HepG2 (cell line): ENCODE measurements at regions not wholly inside any gene's neighbourhood (a gene's known extent, or its start where the extent isn't known, plus 50 kb on each side); places are given as distances from the start of the nearest gene placed in this dataset.

Experiments used
- ATAC-seq: fragments of 200-7000 bp; cut with Tn5 transposase; 3 replicates; pipeline ENCODE4 v1.9.1; 2020; ENCODE audit warnings: mild to moderate bottlenecking, moderate library complexity
- BruUV-seq: library from RNA; stranded (reverse); fragments of 400-500 nt; replicated peaks from 2 replicates; lab custom pipeline; 2021; lab: Mats Ljungman, UMichigan
- CTCF ChIA-PET: fragments of 300-600 bp; formaldehyde crosslinking; extraction: SDS; loops from one replicate; lab custom pipeline; 2021; ENCODE audit warnings: low total read pairs, inconsistent platforms, low intra/inter-chr PET ratio; lab: Yijun Ruan, JAX
- POLR2A ChIA-PET: fragments of 350-600 bp; sonication (Branson Sonifier 250); formaldehyde crosslinking; loops from one replicate; lab custom pipeline; 2020; ENCODE audit warnings: antibody characterized with exemption, inconsistent platforms; lab: Yijun Ruan, JAX
- DNase-seq: peaks from one replicate; pipeline ENCODE4 v3.0.0-alpha.2; 2015; ENCODE audit warnings: low spot score
- FAIRE-seq: peaks from 3 replicates; lab custom pipeline; 2011; peaks lifted over from hg19 to GRCh38; lab: Jason Lieb, UNC
- H2AFZ ChIP-seq: one replicate; pipeline ENCODE4 v1.6.1; 2011; ENCODE audit warnings: low read length, inconsistent platforms
- H3K27ac ChIP-seq: fragments of 300-600 bp; 3 replicates; pipeline ENCODE4 v1.8.0; 2011; ENCODE audit warnings: mixed run types, mild to moderate bottlenecking, mixed read lengths, low read length, inconsistent platforms; ENCODE audit not compliant: insufficient read depth; ENCODE audit errors: extremely low read length
- H3K27me3 ChIP-seq, 2 experiments: fragments of 200-600 bp in 1 of 2; 2 replicates in 1 of 2; 3 replicates in 1 of 2; pipeline versions ENCODE4 v1.6.0 to v1.8.0; 2011; ENCODE audit warnings: low read length in 2 of 2, mild to moderate bottlenecking in 2 of 2, moderate library complexity in 2 of 2, inconsistent platforms in 1 of 2; ENCODE audit not compliant: insufficient read depth in 2 of 2, control insufficient read depth in 1 of 2
- H3K36me3 ChIP-seq, 2 experiments: fragments of 200-600 bp in 1 of 2; replicated peaks in 1 of 2; 2 replicates in 1 of 2; 3 replicates in 1 of 2; pipeline versions ENCODE4 v1.5.1 to v1.8.0; 2011; ENCODE audit warnings: low read length in 2 of 2, inconsistent platforms in 1 of 2; ENCODE audit not compliant: insufficient read depth in 2 of 2, control insufficient read depth in 1 of 2
- H3K4me1 ChIP-seq: 2 replicates; pipeline ENCODE4 v1.5.1; 2012; ENCODE audit warnings: low read length, inconsistent platforms; ENCODE audit not compliant: insufficient read depth
- H3K4me2 ChIP-seq: 2 replicates; pipeline ENCODE4 v1.6.0; 2011; ENCODE audit warnings: low read depth, low read length, inconsistent platforms
- H3K4me3 ChIP-seq, 3 experiments: fragments of 200-600 bp in 1 of 3; sonication (generic), shearing (Covaris generic) in 1 of 3; replicated peaks in 1 of 3; 2 replicates each; pipeline ENCODE4 v1.5.1; 2011 to 2016; ENCODE audit warnings: low read length in 3 of 3, inconsistent platforms in 2 of 3, low read depth in 2 of 3, mild to moderate bottlenecking in 2 of 3, control low read depth in 1 of 3, mixed read lengths in 1 of 3; ENCODE audit not compliant: insufficient read depth in 1 of 3
- H3K79me2 ChIP-seq: one replicate; pipeline ENCODE4 v1.6.1; 2011; ENCODE audit warnings: low read length, inconsistent platforms; ENCODE audit not compliant: insufficient read depth
- H3K9ac ChIP-seq: 2 replicates; pipeline ENCODE4 v1.6.0; 2011; ENCODE audit warnings: mild to moderate bottlenecking, low read depth, low read length, inconsistent platforms; ENCODE audit not compliant: insufficient read depth
- H3K9me3 ChIP-seq: 2 replicates; pipeline ENCODE4 v1.5.1; 2012; ENCODE audit warnings: mild to moderate bottlenecking, low read length
- H4K20me1 ChIP-seq: 2 replicates; pipeline ENCODE4 v1.6.0; 2011; ENCODE audit warnings: inconsistent platforms, mild to moderate bottlenecking, low read length, moderate library complexity; ENCODE audit not compliant: insufficient read depth
- GFI1 ChIP-seq: sonication (generic); formaldehyde crosslinking; IDR thresholded peaks from 2 replicates; pipeline ENCODE4 v1.5.0; 2020; ENCODE audit warnings: missing genetic modification reagents, mild to moderate bottlenecking, borderline replicate concordance
- GMEB2 ChIP-seq: IDR thresholded peaks from 2 replicates; pipeline ENCODE4 v1.6.1; 2016; ENCODE audit warnings: missing biosample characterization, missing genetic modification reagents, low read depth
- HMGXB3 ChIP-seq: sonication (generic); formaldehyde crosslinking; IDR thresholded peaks from 2 replicates; pipeline ENCODE4 v1.4.0; 2020; ENCODE audit warnings: missing genetic modification reagents, borderline replicate concordance
- RXRB ChIP-seq: IDR thresholded peaks from 2 replicates; pipeline ENCODE4 v1.6.1; 2016; ENCODE audit warnings: borderline replicate concordance, missing genetic modification reagents, missing compliant biosample characterization
- TBX3 ChIP-seq: fragments of 450-650 bp; IDR thresholded peaks from 2 replicates; pipeline ENCODE4 v1.6.1; 2017; ENCODE audit warnings: antibody characterized with exemption, mild to moderate bottlenecking, inconsistent platforms, borderline replicate concordance
- THYN1 ChIP-seq: sonication (generic); formaldehyde crosslinking; IDR thresholded peaks from 2 replicates; pipeline ENCODE4 v1.8.1; 2023; ENCODE audit warnings: low read depth, mild to moderate bottlenecking, moderate library complexity, missing genetic modification reagents, borderline replicate concordance
- ZHX2 ChIP-seq, 2 experiments: sonication (generic) in 1 of 2; formaldehyde crosslinking in 1 of 2; IDR thresholded peaks; 2 replicates each; pipeline versions ENCODE4 v1.6.1 to v1.9.0; 2014 to 2022; ENCODE audit warnings: antibody characterized with exemption in 1 of 2, borderline replicate concordance in 1 of 2, inconsistent platforms in 1 of 2, low read depth in 1 of 2, missing genetic modification reagents in 1 of 2
- ZNF12 ChIP-seq: sonication (generic); formaldehyde crosslinking; IDR thresholded peaks from 2 replicates; pipeline ENCODE4 v1.5.0; 2020; ENCODE audit warnings: missing genetic modification reagents
- ZNF260 ChIP-seq: sonication (generic); formaldehyde crosslinking; IDR thresholded peaks from 2 replicates; pipeline ENCODE4 v1.4.0; 2020; ENCODE audit warnings: missing genetic modification reagents, low read depth, mild to moderate bottlenecking, borderline replicate concordance
- ZNF513 ChIP-seq: sonication (generic); formaldehyde crosslinking; conservative IDR thresholded peaks from 2 replicates; pipeline ENCODE4 v1.5.0; 2020; ENCODE audit warnings: missing genetic modification reagents
- WGBS: methylation state at CpG from one replicate; pipeline ENCODE4 v1.1.6; 2017; ENCODE audit warnings: low lambda C conversion rate; 5-methylcytosine and 5-hydroxymethylcytosine counted together
- in situ Hi-C: cut with HindIII; loops from 2 replicates; pipeline ENCODE4 v1.10.0; 2017; ENCODE audit warnings: low pct_unique_long_range_greater_than_20kb; ENCODE audit not compliant: extremely low pct_ligation_motif_present
- intact Hi-C: fragments of 100-400 bp; cut with micrococcal nuclease; formaldehyde crosslinking; loops from one replicate; pipeline ENCODE4 v1.10.0; 2022; ENCODE audit not compliant: unreplicated experiment

GRCh38 chr5:92613546-92613945 lies 967.5 kb downstream of the NR2F1-AS1 start:
- ATAC-seq, result no peak
- FAIRE-seq, result no peak
- H3K79me2 ChIP-seq, result no peaks in the 10 kb centered on the region
- in situ Hi-C loops, result no loop called here
- H3K27ac ChIP-seq, result no peak overlapping the region
- CTCF ChIA-PET, result no interaction called here
- H3K36me3 ChIP-seq, result no peaks in the 10 kb centered on the region
- H3K4me2 ChIP-seq, result no peak overlapping the region
- no peaks in the 10 kb centered on the region for H3K27me3 ChIP-seq
- no peaks in the 10 kb centered on the region for H4K20me1 ChIP-seq
- H3K4me1 ChIP-seq, result no peaks in the 10 kb centered on the region
- DNase-seq, result no peak
- no peak overlapping the region for H2AFZ ChIP-seq
- no peak overlapping the region for H3K9ac ChIP-seq
- intact Hi-C loops, result no loop called here
- 8% methylated on average over 4 of the region's 4 CpGs for WGBS
- BruUV-seq, result no TSS peak
- no peaks in the 10 kb centered on the region for H3K9me3 ChIP-seq
- H3K4me3 ChIP-seq, result no peak overlapping the region
- POLR2A ChIA-PET, result no interaction called here
- no peak for TF ChIP-seq ZNF12
- no peak for TF ChIP-seq HMGXB3 (CRISPR knock-in tag)
- no peak for TF ChIP-seq THYN1 (CRISPR knock-in tag)
- TF ChIP-seq RXRB (CRISPR knock-in tag), result no peak
- no peak for TF ChIP-seq ZNF260
- TF ChIP-seq GFI1 (CRISPR knock-in tag), result no peak
- TF ChIP-seq TBX3, result no peak
- no peak for TF ChIP-seq ZNF513 (CRISPR knock-in tag)
- no peak for TF ChIP-seq ZHX2 (IDR thresholded peaks at IDR 0.05; ENCODE audit: low read depth)
- no peak for TF ChIP-seq ZHX2 (CRISPR knock-in tag; IDR thresholded peaks at IDR 0.05; ENCODE audit: borderline replicate concordance)
- TF ChIP-seq GMEB2 (CRISPR knock-in tag), result no peak
